ENCODE measurements at regions not wholly inside any gene's neighbourhood (a gene's known extent, or its start where the extent isn't known, plus 50 kb on each side); places are given as distances from the start of the nearest gene placed in this dataset.

GRCh38 chr12:46884362-46884761 is 58.6 kb upstream of the SLC38A4 start:
- no peak overlapping the region for H3K4me3 Mint-ChIP-seq
- no peak for TF ChIP-seq CTCF (IDR thresholded peaks at IDR 0.05)
- no peaks in the 10 kb centered on the region for H3K9me3 Mint-ChIP-seq
- H3K27me3 Mint-ChIP-seq (ENCODE audit: insufficient read depth) = no peaks in the 10 kb centered on the region
- no peaks in the 10 kb centered on the region for H3K4me1 Mint-ChIP-seq (ENCODE audit: low read depth)
- no peak for DNase-seq
- H3K36me3 Mint-ChIP-seq (ENCODE audit: low read depth) = no peaks in the 10 kb centered on the region
- no peak overlapping the region for H3K27ac Mint-ChIP-seq

DNA sequence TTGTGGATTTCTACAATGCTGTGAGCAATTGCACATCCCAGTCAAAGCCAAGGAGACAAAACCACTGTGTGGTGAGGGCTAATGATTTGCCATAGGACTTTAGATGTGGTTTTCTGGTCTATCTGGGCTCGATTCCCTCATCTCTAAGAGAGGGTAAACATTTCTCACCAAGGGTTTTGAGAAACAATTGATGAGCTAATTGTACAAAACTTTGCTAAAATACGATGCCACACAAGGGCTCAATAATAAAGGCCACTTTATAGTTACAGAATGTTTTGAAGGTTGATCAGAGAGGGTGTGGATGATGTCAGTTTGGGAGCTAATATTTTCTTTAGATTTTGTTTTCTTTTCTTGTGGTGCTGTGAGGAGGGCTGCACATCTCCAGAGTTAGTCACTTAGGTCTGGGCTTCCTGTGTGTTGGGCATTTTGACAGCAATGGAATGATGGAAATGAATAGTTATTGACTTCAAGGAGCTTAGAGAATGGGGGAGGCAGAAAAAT is 60.8 kb upstream of the SLC38A4 start:
- H3K27ac Mint-ChIP-seq = no peak overlapping the region
- H3K27me3 Mint-ChIP-seq (ENCODE audit: insufficient read depth) = no peaks in the 10 kb centered on the region
- no peak for TF ChIP-seq CTCF (IDR thresholded peaks at IDR 0.05)
- no peaks in the 10 kb centered on the region for H3K9me3 Mint-ChIP-seq
- H3K4me1 Mint-ChIP-seq (ENCODE audit: low read depth) = peaks cover 13% of the 10 kb centered on the region
- no peaks in the 10 kb centered on the region for H3K36me3 Mint-ChIP-seq (ENCODE audit: low read depth)
- peak; percentile 69 for DNase-seq
- H3K4me3 Mint-ChIP-seq = no peak overlapping the region

GRCh38 chr12:46887870-46888269 is 62.1 kb upstream of the SLC38A4 start:
- Mint-ChIP-seq H3K4me3 (no peak overlapping the region), H3K27ac (no peak overlapping the region), H3K4me1 (ENCODE audit: low read depth) (peaks cover 25% of the 10 kb centered on the region), H3K9me3 (no peaks in the 10 kb centered on the region), H3K27me3 (ENCODE audit: insufficient read depth) (no peaks in the 10 kb centered on the region), H3K36me3 (ENCODE audit: low read depth) (no peaks in the 10 kb centered on the region)
- no peak for DNase-seq
- no peak for TF ChIP-seq CTCF (IDR thresholded peaks at IDR 0.05)

GRCh38 chr12:46888568-46888967 is 62.8 kb upstream of the SLC38A4 start:
- H3K4me3 Mint-ChIP-seq = no peak overlapping the region
- H3K4me1 Mint-ChIP-seq (ENCODE audit: low read depth) = peaks cover 25% of the 10 kb centered on the region
- no peak overlapping the region for H3K27ac Mint-ChIP-seq
- no peaks in the 10 kb centered on the region for H3K27me3 Mint-ChIP-seq (ENCODE audit: insufficient read depth)
- DNase-seq = no peak
- TF ChIP-seq CTCF (IDR thresholded peaks at IDR 0.05) = no peak
- no peaks in the 10 kb centered on the region for H3K36me3 Mint-ChIP-seq (ENCODE audit: low read depth)
- no peaks in the 10 kb centered on the region for H3K9me3 Mint-ChIP-seq

DNA sequence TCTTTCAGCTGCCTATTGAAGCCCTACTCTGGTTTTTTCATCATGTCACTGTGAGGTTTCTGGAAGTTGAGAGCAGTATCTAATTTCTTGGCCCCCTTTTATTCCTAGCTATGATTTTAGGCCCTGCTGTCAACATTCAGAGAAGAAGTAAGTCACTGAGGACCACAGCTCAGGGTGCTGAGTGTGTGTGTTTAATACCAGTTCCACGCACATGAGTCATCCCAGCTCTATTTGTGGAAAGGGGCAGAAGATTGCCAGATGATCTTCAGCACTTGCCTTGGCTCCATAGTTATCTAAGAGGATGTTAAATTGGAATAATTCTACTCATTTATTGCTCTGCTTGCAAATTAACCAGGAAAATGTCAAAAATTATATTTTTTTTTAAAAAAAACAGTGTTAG is 65.5 kb upstream of the SLC38A4 start:
- Mint-ChIP-seq H3K9me3 (no peaks in the 10 kb centered on the region), H3K4me3 (no peak overlapping the region), H3K4me1 (ENCODE audit: low read depth) (peaks cover 30% of the 10 kb centered on the region), H3K27ac (peak overlapping the region; percentile 54; the same call in 1 of the 2 replicates), H3K36me3 (ENCODE audit: low read depth) (no peaks in the 10 kb centered on the region), H3K27me3 (ENCODE audit: insufficient read depth) (no peaks in the 10 kb centered on the region)
- peak; percentile 53 for DNase-seq
- no peak for TF ChIP-seq CTCF (IDR thresholded peaks at IDR 0.05)

All from HFFc6 (cell line).